ENCODE measurements at regions not wholly inside any gene's neighbourhood (a gene's known extent, or its start where the extent isn't known, plus 50 kb on each side); places are given as distances from the start of the nearest gene placed in this dataset.

GRCh38 chr12:84696281-84696680, 216.3 kb downstream of the SLC6A15 start:
- Histone ChIP-seq H3K4me3 (ENCODE audit: control insufficient read depth in 2 of 3, extremely low read depth in 1 of 3, insufficient read depth in 2 of 3, low read depth in 1 of 3, low read length in 3 of 3) (no peak overlapping the region), H4K20me1 (ENCODE audit: control insufficient read depth, extremely low read depth, insufficient read depth, low read length) (no peaks in the 10 kb centered on the region), H3K9ac (ENCODE audit: control insufficient read depth, extremely low read depth, insufficient read depth, low read length) (no peak overlapping the region), H3K9me1 (ENCODE audit: control insufficient read depth, extremely low read depth, insufficient read depth, low read length) (no peaks in the 10 kb centered on the region), H3K4me2 (ENCODE audit: control insufficient read depth, extremely low read depth, insufficient read depth, low read depth, low read length) (no peak overlapping the region), H3K27ac (ENCODE audit: control insufficient read depth, insufficient read depth, low read length) (no peak overlapping the region), H2AFZ (ENCODE audit: control insufficient read depth, low read length) (no peak overlapping the region), H3K79me2 (ENCODE audit: control insufficient read depth, insufficient read depth, low read length) (no peaks in the 10 kb centered on the region), H3K9me3 (ENCODE audit: control insufficient read depth, low read depth, low read length) (no peaks in the 10 kb centered on the region), H3K27me3 (ENCODE audit: control insufficient read depth, extremely low read depth, insufficient read depth, low read length) (no peaks in the 10 kb centered on the region), H3K36me3 (ENCODE audit: control insufficient read depth in 2 of 2, extremely low read depth in 1 of 2, insufficient read depth in 2 of 2, low read length in 2 of 2) (no peaks in the 10 kb centered on the region), H3K4me1 (ENCODE audit: control insufficient read depth, extremely low read depth, insufficient read depth, low read length) (no peaks in the 10 kb centered on the region)
- dilution Hi-C loops (cut with MboI; ENCODE audit: extremely low pct_ligation_motif_present, low sequenced_read_pairs): no loop called here
- DNase-seq (ENCODE audit: low read depth, low spot score) (no peak), FAIRE-seq (no peak)
- TF ChIP-seq EZH2 (IDR thresholded peaks at IDR 0.05; ENCODE audit: low read length): no peak
- TF ChIP-seq CTCF (optimal IDR thresholded peaks at IDR 0.05 in 1 of 3, IDR thresholded peaks at IDR 0.05 in 1 of 3, conservative IDR thresholded peaks at IDR 0.05 in 1 of 3; ENCODE audit: extremely low read depth in 1 of 3, insufficient read depth in 2 of 3, low read length in 3 of 3): no peak

- FAIRE-seq (no peak), DNase-seq (ENCODE audit: low read depth, low spot score) (no peak)
- no peaks in the 10 kb centered on the region for H3K4me1 ChIP-seq (ENCODE audit: control insufficient read depth, extremely low read depth, insufficient read depth, low read length)
- H3K27me3 ChIP-seq (ENCODE audit: control insufficient read depth, extremely low read depth, insufficient read depth, low read length): no peaks in the 10 kb centered on the region
- dilution Hi-C loops (cut with MboI; ENCODE audit: extremely low pct_ligation_motif_present, low sequenced_read_pairs): no loop called here
- no peak overlapping the region for H3K27ac ChIP-seq (ENCODE audit: control insufficient read depth, insufficient read depth, low read length)
- H3K9ac ChIP-seq (ENCODE audit: control insufficient read depth, extremely low read depth, insufficient read depth, low read length): no peak overlapping the region
- no peaks in the 10 kb centered on the region for H3K36me3 ChIP-seq (ENCODE audit: control insufficient read depth in 2 of 2, extremely low read depth in 1 of 2, insufficient read depth in 2 of 2, low read length in 2 of 2)
- no peak overlapping the region for H3K4me2 ChIP-seq (ENCODE audit: control insufficient read depth, extremely low read depth, insufficient read depth, low read depth, low read length)
- no peak overlapping the region for H3K4me3 ChIP-seq (ENCODE audit: control insufficient read depth in 2 of 3, extremely low read depth in 1 of 3, insufficient read depth in 2 of 3, low read depth in 1 of 3, low read length in 3 of 3)
- H4K20me1 ChIP-seq (ENCODE audit: control insufficient read depth, extremely low read depth, insufficient read depth, low read length): no peaks in the 10 kb centered on the region
- no peak overlapping the region for H2AFZ ChIP-seq (ENCODE audit: control insufficient read depth, low read length)
- no peaks in the 10 kb centered on the region for H3K9me1 ChIP-seq (ENCODE audit: control insufficient read depth, extremely low read depth, insufficient read depth, low read length)
- no peaks in the 10 kb centered on the region for H3K79me2 ChIP-seq (ENCODE audit: control insufficient read depth, insufficient read depth, low read length)
- no peaks in the 10 kb centered on the region for H3K9me3 ChIP-seq (ENCODE audit: control insufficient read depth, low read depth, low read length)
- no peak for TF ChIP-seq CTCF (optimal IDR thresholded peaks at IDR 0.05 in 1 of 3, IDR thresholded peaks at IDR 0.05 in 1 of 3, conservative IDR thresholded peaks at IDR 0.05 in 1 of 3; ENCODE audit: extremely low read depth in 1 of 3, insufficient read depth in 2 of 3, low read length in 3 of 3)
- TF ChIP-seq EZH2 (IDR thresholded peaks at IDR 0.05; ENCODE audit: low read length): no peak
Measured at GRCh38 chr12:84694116-84694515, 218.5 kb downstream of the SLC6A15 start.

All from keratinocyte (primary cell).